ENCODE measurements at regions not wholly inside any gene's neighbourhood (a gene's known extent, or its start where the extent isn't known, plus 50 kb on each side); places are given as distances from the start of the nearest gene placed in this dataset.
"Not testable (repeated sequence)": the region's sequence is repeated elsewhere in the genome, so short reads cannot be mapped to it uniquely, and the experiment has no call there.

DNA sequence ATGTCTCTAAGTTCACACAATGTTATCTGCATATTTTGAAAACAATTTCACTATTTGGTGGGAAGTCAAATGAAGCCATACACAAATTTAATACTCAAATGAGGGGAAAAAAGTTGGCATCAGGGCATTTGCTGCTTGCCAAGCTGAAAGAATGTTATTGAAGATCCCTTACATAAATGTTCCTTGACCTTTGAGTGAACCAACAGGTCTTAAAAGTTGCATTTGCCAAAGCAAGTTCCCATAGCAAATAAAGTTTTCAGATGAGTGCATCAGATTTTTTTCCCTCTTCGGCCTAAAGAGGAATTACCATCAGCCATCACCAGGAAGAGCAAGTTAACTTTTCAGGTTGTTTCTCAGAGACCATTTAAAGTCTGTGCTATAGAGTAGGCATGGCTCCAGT, 115.9 kb downstream of the COX18 start:
- no peak for DNase-seq
- H3K4me3 ChIP-seq: no peak overlapping the region
- no peaks in the 10 kb centered on the region for H3K36me3 ChIP-seq
- no peaks in the 10 kb centered on the region for H3K9me3 ChIP-seq
- H3K27me3 ChIP-seq: no peaks in the 10 kb centered on the region

- Histone ChIP-seq H3K9me3 (no peaks in the 10 kb centered on the region), H3K27me3 (no peaks in the 10 kb centered on the region)
- no peak for DNase-seq
These were observed 117.9 kb downstream of the COX18 start for GRCh38 chr4:72951628-72952027.

DNA sequence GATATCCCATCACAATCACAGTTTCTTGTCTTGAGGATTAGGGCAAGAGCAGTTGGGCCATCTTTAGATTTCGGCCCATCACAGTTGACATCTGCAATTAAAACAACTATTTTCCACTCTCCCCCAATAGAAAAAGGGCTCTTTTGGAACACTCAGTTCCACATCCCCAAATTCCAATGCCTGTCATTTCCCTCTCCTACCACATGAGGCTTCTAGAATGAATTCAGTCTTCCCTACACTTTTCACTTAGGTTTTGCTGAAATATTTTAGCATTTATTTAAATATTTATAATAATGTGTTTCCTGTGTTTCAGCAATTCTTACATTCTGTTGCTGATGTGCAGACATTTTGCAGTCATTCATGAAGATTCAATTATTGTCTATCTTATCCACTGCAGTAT, 118.4 kb downstream of the COX18 start:
- H3K9me3 ChIP-seq: no peaks in the 10 kb centered on the region
- no peaks in the 10 kb centered on the region for H3K36me3 ChIP-seq
- no peak overlapping the region for H3K4me3 ChIP-seq
- no peaks in the 10 kb centered on the region for H3K27me3 ChIP-seq
- DNase-seq: no peak

More at GRCh38 chr4:72951628-72952027, 117.9 kb downstream of the COX18 start:
- H3K36me3 ChIP-seq: no peaks in the 10 kb centered on the region
- H3K4me3 ChIP-seq: no peak overlapping the region

- H3K4me3 ChIP-seq: no peak overlapping the region
- no peaks in the 10 kb centered on the region for H3K36me3 ChIP-seq
- H3K9me3 ChIP-seq: no peaks in the 10 kb centered on the region
- H3K27me3 ChIP-seq: no peaks in the 10 kb centered on the region
- DNase-seq: no peak
These were observed 121.4 kb downstream of the COX18 start for GRCh38 chr4:72948080-72948479.

DNA sequence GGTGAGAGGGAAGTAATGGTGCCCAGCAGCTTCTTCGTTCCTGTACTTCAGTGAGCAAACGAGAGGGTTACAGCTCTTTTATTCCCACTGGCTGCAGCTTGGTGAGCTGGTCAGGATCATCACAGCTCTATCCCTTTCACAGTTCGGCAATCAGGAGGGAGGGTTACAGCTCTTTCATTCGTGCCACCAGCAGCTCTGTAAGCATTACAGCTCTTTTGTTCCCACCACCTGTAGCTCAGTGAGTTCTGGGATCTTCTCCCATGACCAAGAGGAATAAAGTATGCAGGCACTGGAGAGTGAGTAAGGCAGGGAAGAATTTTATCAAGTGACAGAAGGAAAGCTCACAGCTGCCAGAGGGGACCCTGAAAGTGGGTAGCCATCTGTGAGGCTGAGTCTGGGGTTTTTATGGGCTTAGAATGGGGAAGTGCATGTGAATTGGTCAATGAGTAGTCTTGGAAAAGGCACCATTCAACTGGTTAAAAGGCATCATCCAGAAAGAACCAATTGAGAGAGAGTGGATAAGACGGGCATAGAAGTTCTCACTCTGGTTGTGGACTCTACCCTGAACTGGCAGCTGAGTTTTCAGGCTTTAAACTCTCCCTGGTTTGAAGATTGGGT, 123.7 kb downstream of the COX18 start:
- Histone ChIP-seq H3K27me3 (no peaks in the 10 kb centered on the region), H3K4me3 (no peak overlapping the region), H3K36me3 (no peaks in the 10 kb centered on the region), H3K9me3 (no peaks in the 10 kb centered on the region)
- DNase-seq: no peak

DNA sequence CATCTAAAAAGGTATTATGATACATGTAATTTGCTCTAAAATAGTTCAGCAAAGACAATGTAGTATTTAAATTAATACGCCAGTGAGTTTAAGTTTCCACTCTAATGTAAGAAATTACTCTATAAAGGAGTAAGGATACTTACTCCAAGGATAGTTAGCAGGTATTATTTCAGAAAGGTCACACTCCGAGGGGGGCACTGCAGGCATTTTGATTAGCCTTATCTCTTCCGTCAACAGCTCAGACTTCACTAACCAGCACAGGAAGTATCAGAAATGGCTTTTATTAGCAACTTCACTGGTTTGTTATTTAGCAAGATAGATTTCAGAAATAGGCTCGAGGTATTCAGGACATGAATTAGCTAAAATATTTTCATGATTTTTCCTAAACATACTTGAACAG, 127.0 kb downstream of the COX18 start:
- H3K36me3 ChIP-seq: no peaks in the 10 kb centered on the region
- no peak overlapping the region for H3K4me3 ChIP-seq
- no peak for DNase-seq
- H3K27me3 ChIP-seq: no peaks in the 10 kb centered on the region
- no peaks in the 10 kb centered on the region for H3K9me3 ChIP-seq

GRCh38 chr4:72938516-72938915, 131.0 kb downstream of the COX18 start:
- no peaks in the 10 kb centered on the region for H3K27me3 ChIP-seq
- no peaks in the 10 kb centered on the region for H3K9me3 ChIP-seq
- DNase-seq: no peak
- H3K4me3 ChIP-seq: no peak overlapping the region
- H3K36me3 ChIP-seq: no peaks in the 10 kb centered on the region

DNA sequence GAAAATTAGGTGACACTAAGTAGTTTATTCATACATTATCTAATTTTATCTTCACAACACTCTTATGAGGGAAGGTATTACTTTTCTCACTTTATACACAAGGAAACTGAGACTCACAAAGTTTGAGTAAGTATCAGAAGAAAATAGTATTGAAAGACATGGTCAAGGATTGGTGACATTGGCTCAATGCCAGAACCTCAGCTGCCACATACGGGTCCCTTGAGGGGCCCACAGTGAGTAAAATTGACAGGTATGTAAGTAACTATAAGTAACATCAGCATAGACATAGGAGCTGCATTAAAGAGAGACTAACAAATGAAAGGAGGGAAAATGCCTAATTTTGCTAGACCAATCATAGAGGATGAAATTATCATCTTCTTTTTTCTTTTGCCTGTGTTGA, 134.1 kb downstream of the COX18 start:
- Histone ChIP-seq H3K4me3 (no peak overlapping the region), H3K36me3 (no peaks in the 10 kb centered on the region), H3K9me3 (no peaks in the 10 kb centered on the region), H3K27me3 (no peaks in the 10 kb centered on the region)
- DNase-seq: no peak

DNA sequence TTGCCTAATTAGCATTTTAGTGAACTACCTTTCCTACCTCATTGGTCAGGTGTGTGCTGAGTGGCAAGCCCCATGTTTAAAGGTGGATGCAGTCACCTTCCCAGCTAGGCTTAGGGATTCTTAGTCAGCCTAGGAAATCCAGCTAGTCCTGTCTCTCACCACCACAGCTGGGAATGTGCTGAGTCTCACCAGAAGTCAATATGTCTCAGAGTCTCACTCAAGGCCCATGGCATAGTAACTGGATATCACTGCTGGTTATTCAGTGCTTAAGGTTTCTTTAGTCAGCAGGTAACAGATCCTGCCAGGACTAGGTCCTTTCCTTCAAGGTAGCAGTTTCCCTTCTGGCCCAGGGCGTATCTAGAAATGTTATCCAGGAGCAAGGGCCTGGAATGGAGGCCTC, 136.5 kb downstream of the COX18 start:
- no peaks in the 10 kb centered on the region for H3K36me3 ChIP-seq
- no peak for DNase-seq
- no peaks in the 10 kb centered on the region for H3K27me3 ChIP-seq
- no peaks in the 10 kb centered on the region for H3K9me3 ChIP-seq
- no peak overlapping the region for H3K4me3 ChIP-seq

DNA sequence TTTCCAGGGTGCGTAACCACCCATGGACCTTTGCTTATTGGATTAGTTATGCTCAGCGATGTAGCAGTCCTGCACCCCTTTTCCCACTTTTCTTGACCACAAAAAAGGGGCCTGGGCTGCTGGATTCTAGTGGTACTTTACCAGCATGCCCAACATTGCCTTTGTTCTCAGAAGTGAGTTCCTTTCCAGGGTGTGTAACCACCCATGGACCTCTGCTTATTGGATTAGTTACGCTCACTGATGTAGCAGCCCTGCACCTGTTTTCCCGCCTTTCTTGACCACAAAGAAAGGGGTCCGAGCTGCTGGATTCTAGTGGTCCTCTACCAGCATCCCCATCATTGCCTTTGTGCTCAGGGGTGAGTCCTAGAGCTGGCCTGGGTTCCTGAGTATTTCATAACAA, 138.2 kb downstream of the COX18 start:
- Histone ChIP-seq H3K4me3 (no peak overlapping the region), H3K27me3 (no peaks in the 10 kb centered on the region), H3K9me3 (no peaks in the 10 kb centered on the region), H3K36me3 (no peaks in the 10 kb centered on the region)
- no peak for DNase-seq

GRCh38 chr4:72929596-72930274, 139.8 kb downstream of the COX18 start:
- H3K27me3 ChIP-seq, DNase-seq, H3K36me3 ChIP-seq, H3K9me3 ChIP-seq, H3K4me3 ChIP-seq: not testable (repeated sequence)

- Histone ChIP-seq H3K36me3 (no peaks in the 10 kb centered on the region), H3K4me3 (no peak overlapping the region)
These were observed 144.7 kb downstream of the COX18 start for GRCh38 chr4:72924814-72925213.

GRCh38 chr4:72919937-72920336, 149.6 kb downstream of the COX18 start:
- H3K4me3 ChIP-seq: no peak overlapping the region
- H3K27me3 ChIP-seq: no peaks in the 10 kb centered on the region
- no peak for DNase-seq
- H3K36me3 ChIP-seq: no peaks in the 10 kb centered on the region
- H3K9me3 ChIP-seq: no peaks in the 10 kb centered on the region

More at GRCh38 chr4:72924814-72925213, 144.7 kb downstream of the COX18 start:
- DNase-seq: no peak
- Histone ChIP-seq H3K9me3 (no peaks in the 10 kb centered on the region), H3K27me3 (no peaks in the 10 kb centered on the region)

DNA sequence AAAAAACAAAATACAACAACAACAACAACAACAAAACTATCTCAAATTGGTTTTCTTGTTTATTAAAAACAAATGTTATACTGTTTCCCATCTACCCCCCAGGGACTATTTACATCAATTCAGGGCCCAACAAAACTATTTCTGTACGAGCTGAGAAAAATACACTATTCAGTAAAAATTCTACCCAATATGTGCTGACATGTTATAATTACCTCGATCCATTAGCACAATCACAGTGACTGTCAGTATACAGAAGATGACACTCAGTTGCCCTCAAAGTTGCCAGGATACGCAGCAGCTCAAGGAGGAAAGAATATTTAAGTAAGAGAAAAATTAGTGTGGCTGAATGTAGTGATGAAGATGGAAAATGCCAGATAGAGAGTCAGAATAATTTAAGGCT, 150.1 kb downstream of the COX18 start:
- no peaks in the 10 kb centered on the region for H3K9me3 ChIP-seq
- H3K36me3 ChIP-seq: no peaks in the 10 kb centered on the region
- no peak for DNase-seq
- H3K27me3 ChIP-seq: no peaks in the 10 kb centered on the region
- no peak overlapping the region for H3K4me3 ChIP-seq

DNA sequence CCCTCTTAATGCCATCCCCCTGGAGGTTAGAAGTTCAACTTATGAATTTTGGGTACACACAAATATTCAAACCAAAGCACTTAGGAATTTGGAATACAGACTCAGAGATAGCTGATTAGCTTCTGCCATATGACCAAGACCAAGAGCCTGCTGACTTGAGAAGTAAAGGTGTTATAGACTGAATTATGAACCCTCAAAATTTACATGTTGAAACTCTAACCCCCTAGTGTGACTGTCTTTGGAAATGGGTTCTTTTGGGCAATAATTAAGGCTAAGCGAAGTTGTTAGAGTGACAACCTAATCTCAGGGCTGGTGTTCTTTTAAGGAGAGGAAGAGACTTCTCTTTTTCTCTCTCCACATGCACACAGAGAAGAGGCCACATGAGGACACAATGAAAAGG, 151.2 kb downstream of the COX18 start:
- H3K27me3 ChIP-seq: no peaks in the 10 kb centered on the region
- no peak for DNase-seq

GRCh38 chr4:72911316-72911715, 158.2 kb downstream of the COX18 start:
- Histone ChIP-seq H3K9me3 (no peaks in the 10 kb centered on the region), H3K27me3 (no peaks in the 10 kb centered on the region), H3K36me3 (no peaks in the 10 kb centered on the region), H3K4me3 (no peak overlapping the region)
- no peak for DNase-seq

More for the DNA sequence above, 151.2 kb downstream of the COX18 start:
- H3K36me3 ChIP-seq: no peaks in the 10 kb centered on the region
- H3K4me3 ChIP-seq: no peak overlapping the region
- no peaks in the 10 kb centered on the region for H3K9me3 ChIP-seq

DNA sequence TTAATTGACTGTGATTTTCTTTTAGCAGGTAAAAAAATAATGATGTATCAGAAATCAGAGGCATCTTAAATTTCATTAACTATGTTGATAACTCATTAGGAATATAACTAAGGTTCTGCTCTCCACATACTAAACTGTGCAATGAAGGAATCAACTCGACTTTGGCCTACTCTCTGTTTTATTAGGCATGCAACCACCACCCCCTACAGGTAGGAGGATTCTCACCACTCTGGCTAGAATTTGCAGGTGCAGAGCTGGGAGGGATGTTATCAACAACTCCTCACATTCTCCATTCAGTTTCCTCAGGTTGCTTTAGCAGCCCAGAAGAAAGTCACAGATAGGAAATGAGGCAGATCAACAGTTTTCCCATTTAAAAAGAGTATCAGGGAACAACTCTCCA, 160.1 kb downstream of the COX18 start:
- no peaks in the 10 kb centered on the region for H3K36me3 ChIP-seq
- H3K4me3 ChIP-seq: no peak overlapping the region
- no peaks in the 10 kb centered on the region for H3K9me3 ChIP-seq
- no peaks in the 10 kb centered on the region for H3K27me3 ChIP-seq
- no peak for DNase-seq

GRCh38 chr4:72902354-72902753, 167.2 kb downstream of the COX18 start:
- Histone ChIP-seq H3K36me3 (no peaks in the 10 kb centered on the region), H3K27me3 (no peaks in the 10 kb centered on the region), H3K9me3 (no peaks in the 10 kb centered on the region), H3K4me3 (no peak overlapping the region)
- DNase-seq: no peak
